Caco-2 (cell line): ENCODE measurements at regions not wholly inside any gene's neighbourhood (a gene's known extent, or its start where the extent isn't known, plus 50 kb on each side); places are given as distances from the start of the nearest gene placed in this dataset.
"Not testable (repeated sequence)": the region's sequence is repeated elsewhere in the genome, so short reads cannot be mapped to it uniquely, and the experiment has no call there.

ENCODE experiments used
- BruUV-seq: library from RNA; stranded (reverse); fragments of 400-500 nt; replicated peaks from 2 replicates; lab custom pipeline; 2021; lab: Mats Ljungman, UMichigan
- CTCF ChIA-PET: fragments of 300-600 bp; sonication (Branson Sonifier 250); formaldehyde crosslinking; loops from one replicate; lab custom pipeline; 2022; ENCODE audit warnings: antibody characterized with exemption; lab: Charles Lee
- POLR2A ChIA-PET: fragments of 300-600 bp; sonication (Branson Sonifier 250); formaldehyde crosslinking; loops from one replicate; lab custom pipeline; 2022; ENCODE audit warnings: antibody characterized with exemption; lab: Charles Lee
- DNase-seq, 2 experiments: peaks; one replicate each; pipeline versions ENCODE4 v3.0.0 to v3.0.0-alpha.2; 2020 to 2022
- H3K27me3 ChIP-seq: replicated peaks from 2 replicates; pipeline ENCODE4 v1.6.0; 2011; ENCODE audit warnings: low read length; ENCODE audit not compliant: control insufficient read depth, insufficient read depth
- H3K36me3 ChIP-seq: 2 replicates; pipeline ENCODE4 v1.5.1; 2011; ENCODE audit warnings: low read length; ENCODE audit not compliant: control insufficient read depth, insufficient read depth
- H3K4me1 ChIP-seq: fragments of 250-450 bp; sonication (Bioruptor Pico); 2 replicates; pipeline ENCODE4 v1.5.1; 2020; ENCODE audit warnings: mild to moderate bottlenecking
- H3K4me3 ChIP-seq: 2 replicates; pipeline ENCODE4 v1.5.1; 2011; ENCODE audit warnings: low read depth, mild to moderate bottlenecking, control low read depth, low read length
- H3K9me3 ChIP-seq: fragments of 250-450 bp; sonication (Bioruptor Pico); 2 replicates; pipeline ENCODE4 v1.5.1; 2020; ENCODE audit warnings: mild to moderate bottlenecking, moderate library complexity
- H3K27ac Mint-ChIP-seq: one replicate; pipeline ENCODE4 v1.8.0; 2022; ENCODE audit warnings: mixed read lengths; ENCODE audit not compliant: unreplicated experiment
- H3K27me3 Mint-ChIP-seq: one replicate; pipeline ENCODE4 v1.8.0; 2022; ENCODE audit warnings: mixed read lengths; ENCODE audit not compliant: insufficient read depth, unreplicated experiment
- H3K36me3 Mint-ChIP-seq: one replicate; pipeline ENCODE4 v1.8.0; 2022; ENCODE audit warnings: mild to moderate bottlenecking, mixed read lengths; ENCODE audit not compliant: insufficient read depth, unreplicated experiment
- H3K4me1 Mint-ChIP-seq: one replicate; pipeline ENCODE4 v1.8.0; 2022; ENCODE audit warnings: low read depth, mixed read lengths; ENCODE audit not compliant: unreplicated experiment
- H3K4me3 Mint-ChIP-seq: one replicate; pipeline ENCODE4 v1.8.0; 2022; ENCODE audit warnings: mild to moderate bottlenecking, moderate library complexity, mixed read lengths; ENCODE audit not compliant: unreplicated experiment
- H3K9me3 Mint-ChIP-seq: one replicate; pipeline ENCODE4 v1.8.0; 2022; ENCODE audit warnings: mixed read lengths; ENCODE audit not compliant: unreplicated experiment
- CTCF ChIP-seq, 2 experiments: fragments of 200-600 bp in 1 of 2; IDR thresholded peaks; 1 replicate in 1 of 2; 2 replicates in 1 of 2; pipeline versions ENCODE4 v1.5.1 to v1.8.0; 2011 to 2022; ENCODE audit warnings: antibody characterized with exemption in 1 of 2, control low read depth in 1 of 2, inconsistent platforms in 1 of 2, low read depth in 1 of 2, low read length in 1 of 2, mild to moderate bottlenecking in 1 of 2, moderate library complexity in 1 of 2; ENCODE audit not compliant: insufficient read depth in 1 of 2, severe bottlenecking in 1 of 2, unreplicated experiment in 1 of 2
- intact Hi-C: fragments of 100-400 bp; cut with micrococcal nuclease; formaldehyde crosslinking; loops from one replicate; pipeline ENCODE4 v1.10.0; 2022; ENCODE audit not compliant: unreplicated experiment

DNA sequence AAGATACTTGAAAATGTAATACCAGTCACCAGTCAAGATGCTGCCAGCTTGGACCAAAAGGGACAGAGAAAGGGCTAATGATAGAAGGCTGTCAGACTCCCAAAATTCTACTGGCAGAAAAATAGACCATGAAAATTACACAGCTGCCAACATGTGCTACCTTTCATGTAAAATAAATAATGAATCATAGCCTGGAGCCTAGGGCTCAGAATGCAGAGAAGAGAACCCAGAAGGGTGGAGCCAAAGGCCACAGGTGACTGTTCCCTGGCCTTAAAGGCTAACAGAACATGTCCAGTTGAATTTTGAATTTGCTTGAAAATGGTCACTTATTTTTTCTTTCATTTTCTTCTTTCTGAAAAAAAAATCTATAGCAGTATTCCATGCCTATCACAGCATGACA is 1827.0 kb upstream of the MIR17HG start:
- DNase-seq = no peak
- Histone ChIP-seq H3K4me3 (no peak overlapping the region), H3K27me3 (no peaks in the 10 kb centered on the region), H3K9me3 (no peaks in the 10 kb centered on the region), H3K36me3 (no peaks in the 10 kb centered on the region), H3K4me1 (peaks cover 3% of the 10 kb centered on the region)
- intact Hi-C loops = no loop called here
- no peak overlapping the region for H3K27ac Mint-ChIP-seq
- H3K27me3 Mint-ChIP-seq = no peaks in the 10 kb centered on the region
- peaks cover 10% of the 10 kb centered on the region for H3K9me3 Mint-ChIP-seq
- CTCF ChIA-PET = no interaction called here
- BruUV-seq = no TSS peak
- POLR2A ChIA-PET = interaction anchor here (0.5 kb wide), 1 partner anchor 21 kb away, joined by 3 read pairs; no protein-coding TSS in a partner anchor
- peaks cover 6% of the 10 kb centered on the region for H3K4me1 Mint-ChIP-seq
- TF ChIP-seq CTCF (IDR thresholded peaks at IDR 0.05; ENCODE audit: insufficient read depth in 1 of 2, low read depth in 1 of 2, low read length in 1 of 2, severe bottlenecking in 1 of 2, unreplicated experiment in 1 of 2) = no peak
- H3K36me3 Mint-ChIP-seq = peaks cover 7% of the 10 kb centered on the region
- no peak overlapping the region for H3K4me3 Mint-ChIP-seq

- H3K27ac Mint-ChIP-seq, H3K9me3 ChIP-seq, POLR2A ChIA-PET, H3K36me3 ChIP-seq, H3K4me1 Mint-ChIP-seq, BruUV-seq, H3K27me3 Mint-ChIP-seq, H3K4me1 ChIP-seq, H3K27me3 ChIP-seq, intact Hi-C loops, DNase-seq, H3K4me3 Mint-ChIP-seq, H3K36me3 Mint-ChIP-seq, CTCF ChIA-PET, H3K4me3 ChIP-seq: not testable (repeated sequence)
- peaks cover 10% of the 10 kb centered on the region for H3K9me3 Mint-ChIP-seq
These were observed 1825.8 kb upstream of the MIR17HG start for GRCh38 chr13:89521672-89522071.

- Mint-ChIP-seq H3K27ac (no peak overlapping the region), H3K4me1 (no peaks in the 10 kb centered on the region), H3K9me3 (no peaks in the 10 kb centered on the region), H3K27me3 (no peaks in the 10 kb centered on the region), H3K4me3 (no peak overlapping the region), H3K36me3 (no peaks in the 10 kb centered on the region)
- BruUV-seq = no TSS peak
- POLR2A ChIA-PET = no interaction called here
- Histone ChIP-seq H3K27me3 (no peaks in the 10 kb centered on the region), H3K4me1 (no peaks in the 10 kb centered on the region), H3K36me3 (no peaks in the 10 kb centered on the region), H3K9me3 (no peaks in the 10 kb centered on the region), H3K4me3 (no peak overlapping the region)
- intact Hi-C loops = no loop called here
- CTCF ChIA-PET = no interaction called here
- TF ChIP-seq CTCF (IDR thresholded peaks at IDR 0.05; ENCODE audit: insufficient read depth in 1 of 2, low read depth in 1 of 2, low read length in 1 of 2, severe bottlenecking in 1 of 2, unreplicated experiment in 1 of 2) = no peak
- DNase-seq = no peak
These were observed 1806.1 kb upstream of the MIR17HG start for GRCh38 chr13:89541091-89542030.
